Osteoblast (primary cell): ENCODE measurements at regions not wholly inside any gene's neighbourhood (a gene's known extent, or its start where the extent isn't known, plus 50 kb on each side); places are given as distances from the start of the nearest gene placed in this dataset.

Experiments
- DNase-seq: peaks from one replicate; pipeline ENCODE4 v3.0.0; 2011; ENCODE audit warnings: low spot score, mixed read lengths; ENCODE audit not compliant: insufficient read length; ENCODE audit errors: missing footprints
- H2AFZ ChIP-seq: 2 replicates; pipeline ENCODE4 v1.6.0; 2011; ENCODE audit warnings: mild to moderate bottlenecking, low read length
- H3K27ac ChIP-seq: 2 replicates; pipeline ENCODE4 v1.5.1; 2011; ENCODE audit warnings: mild to moderate bottlenecking, low read depth, low read length, moderate library complexity
- H3K27me3 ChIP-seq: 2 replicates; pipeline ENCODE4 v1.6.0; 2012; ENCODE audit warnings: mild to moderate bottlenecking, control low read depth, inconsistent platforms, low read length, moderate library complexity; ENCODE audit not compliant: insufficient read depth
- H3K36me3 ChIP-seq: 2 replicates; pipeline ENCODE4 v1.5.1; 2011; ENCODE audit warnings: mild to moderate bottlenecking, low read length, control low read depth, moderate library complexity; ENCODE audit not compliant: insufficient read depth
- H3K4me1 ChIP-seq: 2 replicates; pipeline ENCODE4 v1.5.1; 2011; ENCODE audit warnings: mild to moderate bottlenecking, low read length, control low read depth, moderate library complexity; ENCODE audit not compliant: insufficient read depth
- H3K4me2 ChIP-seq: 2 replicates; pipeline ENCODE4 v1.6.0; 2011; ENCODE audit warnings: mild to moderate bottlenecking, low read length; ENCODE audit not compliant: insufficient read depth
- H3K4me3 ChIP-seq: fragments of 200-600 bp; sonication (generic); 3 replicates; pipeline ENCODE4 v1.5.1; 2012; ENCODE audit warnings: mild to moderate bottlenecking, low read length, inconsistent platforms; ENCODE audit not compliant: insufficient read depth
- H3K79me2 ChIP-seq: 2 replicates; pipeline ENCODE4 v1.6.0; 2012; ENCODE audit warnings: mild to moderate bottlenecking, low read length, control low read depth, inconsistent platforms; ENCODE audit not compliant: insufficient read depth
- H3K9me3 ChIP-seq: 2 replicates; pipeline ENCODE4 v1.5.1; 2011; ENCODE audit warnings: low read depth, low read length, control low read depth
- H4K20me1 ChIP-seq: 2 replicates; pipeline ENCODE4 v1.6.0; 2012; ENCODE audit warnings: mild to moderate bottlenecking, low read length, control low read depth; ENCODE audit not compliant: insufficient read depth
- CTCF ChIP-seq: IDR thresholded peaks from 2 replicates; pipeline ENCODE4 v1.5.1; 2011; ENCODE audit warnings: mild to moderate bottlenecking, low read depth, low read length, moderate library complexity; ENCODE audit errors: extremely low read depth

- DNase-seq = no peak
- H3K27ac ChIP-seq = no peak overlapping the region
- H3K27me3 ChIP-seq = no peaks in the 10 kb centered on the region
- no peak for TF ChIP-seq CTCF
- H4K20me1 ChIP-seq = no peaks in the 10 kb centered on the region
- no peaks in the 10 kb centered on the region for H3K36me3 ChIP-seq
- H3K4me1 ChIP-seq = peaks cover 3% of the 10 kb centered on the region
- H3K4me2 ChIP-seq = no peak overlapping the region
- no peak overlapping the region for H2AFZ ChIP-seq
- H3K4me3 ChIP-seq = no peak overlapping the region
- no peaks in the 10 kb centered on the region for H3K9me3 ChIP-seq
- H3K79me2 ChIP-seq = no peaks in the 10 kb centered on the region
These were observed 130.4 kb upstream of the LRFN2 start for GRCh38 chr6:40717411-40718057.

GRCh38 chr6:40715570-40716403 lies 128.6 kb upstream of the LRFN2 start:
- no peak overlapping the region for H3K27ac ChIP-seq
- no peak for DNase-seq
- H3K4me3 ChIP-seq = no peak overlapping the region
- no peaks in the 10 kb centered on the region for H3K27me3 ChIP-seq
- H4K20me1 ChIP-seq = no peaks in the 10 kb centered on the region
- H3K36me3 ChIP-seq = no peaks in the 10 kb centered on the region
- no peak for TF ChIP-seq CTCF
- no peaks in the 10 kb centered on the region for H3K79me2 ChIP-seq
- no peaks in the 10 kb centered on the region for H3K9me3 ChIP-seq
- peaks cover 3% of the 10 kb centered on the region for H3K4me1 ChIP-seq
- no peak overlapping the region for H2AFZ ChIP-seq
- H3K4me2 ChIP-seq = no peak overlapping the region

GRCh38 chr6:40714576-40715564 lies 127.7 kb upstream of the LRFN2 start:
- Histone ChIP-seq H3K79me2 (no peaks in the 10 kb centered on the region), H3K4me3 (no peak overlapping the region), H3K27ac (no peak overlapping the region), H2AFZ (no peak overlapping the region), H3K27me3 (no peaks in the 10 kb centered on the region), H3K4me2 (no peak overlapping the region), H4K20me1 (no peaks in the 10 kb centered on the region), H3K4me1 (peaks cover 2% of the 10 kb centered on the region), H3K9me3 (no peaks in the 10 kb centered on the region), H3K36me3 (no peaks in the 10 kb centered on the region)
- no peak for DNase-seq
- TF ChIP-seq CTCF = no peak
